Natural killer cell (primary cell): ENCODE measurements at regions not wholly inside any gene's neighbourhood (a gene's known extent, or its start where the extent isn't known, plus 50 kb on each side); places are given as distances from the start of the nearest gene placed in this dataset.

Source experiments
- ATAC-seq, 3 donors: fragments of 150-1000 bp in 2 of 3; fragments of 200-7000 bp in 1 of 3; cut with Tn5 transposase; 1 replicate in 1 of 3; 2 replicates in 2 of 3; pipeline ENCODE4 v1.10.0; 2021; ENCODE audit warnings: mild to moderate bottlenecking in 2 of 3, moderate library complexity in 2 of 3
- DNase-seq, 2 donors: peaks; one replicate each; pipeline versions ENCODE4 v3.0.0 to v3.0.0-alpha.2; 2013 to 2021; ENCODE audit warnings: mixed read lengths in 1 of 2
- H3K27ac ChIP-seq: one replicate; pipeline ENCODE4 v1.5.1; 2013; ENCODE audit warnings: mild to moderate bottlenecking, low read length
- H3K27me3 ChIP-seq: one replicate; pipeline ENCODE4 v1.6.1; 2013; ENCODE audit warnings: low read length; ENCODE audit not compliant: control insufficient read depth, insufficient read depth
- H3K36me3 ChIP-seq: one replicate; pipeline ENCODE4 v1.6.1; 2013; ENCODE audit warnings: low read length; ENCODE audit not compliant: control insufficient read depth, insufficient read depth
- H3K4me1 ChIP-seq: one replicate; pipeline ENCODE4 v1.6.1; 2013; ENCODE audit warnings: low read length; ENCODE audit not compliant: control insufficient read depth, insufficient read depth
- H3K4me3 ChIP-seq: one replicate; pipeline ENCODE4 v1.5.1; 2013; ENCODE audit warnings: low read length
- H3K9me3 ChIP-seq: one replicate; pipeline ENCODE4 v1.6.1; 2013; ENCODE audit warnings: low read length; ENCODE audit not compliant: control insufficient read depth, insufficient read depth
- H3K27ac Mint-ChIP-seq, 2 donors: one replicate each; pipeline ENCODE4 v1.8.0; 2022; ENCODE audit warnings: mild to moderate bottlenecking in 2 of 2, mixed read lengths in 2 of 2, moderate library complexity in 1 of 2
- H3K27me3 Mint-ChIP-seq, 2 donors: one replicate each; pipeline ENCODE4 v1.8.0; 2022; ENCODE audit warnings: low read depth in 2 of 2, mixed read lengths in 2 of 2
- H3K36me3 Mint-ChIP-seq: one replicate; pipeline ENCODE4 v1.8.0; 2022; ENCODE audit warnings: mixed read lengths
- H3K4me1 Mint-ChIP-seq, 2 donors: one replicate each; pipeline ENCODE4 v1.8.0; 2022; ENCODE audit warnings: mixed read lengths in 2 of 2
- H3K4me3 Mint-ChIP-seq: one replicate; pipeline ENCODE4 v1.8.0; 2022; ENCODE audit warnings: mild to moderate bottlenecking, moderate library complexity, mixed read lengths
- H3K9me3 Mint-ChIP-seq, 2 donors: one replicate each; pipeline ENCODE4 v1.8.0; 2022; ENCODE audit warnings: mixed read lengths in 2 of 2
- WGBS: methylation state at CpG from one replicate; pipeline ENCODE4 v1.1.7; 2013; ENCODE audit warnings: missing lambda C conversion rate; ENCODE audit not compliant: insufficient coverage; 5-methylcytosine and 5-hydroxymethylcytosine counted together
- intact Hi-C: fragments of 100-400 bp; cut with micrococcal nuclease; formaldehyde crosslinking; loops from one replicate; pipeline ENCODE4 v1.14.2; 2022
- TF ChIP-seq, protein P1 (sequence below): fragments of 200-600 bp; IDR thresholded peaks from one replicate; pipeline ENCODE4 v1.8.0; 2022; ENCODE audit warnings: antibody characterized with exemption

GRCh38 chr3:34312684-34313083 lies 514.3 kb downstream of the PDCD6IP start:
- H3K4me3 Mint-ChIP-seq: no peak overlapping the region
- no peak overlapping the region for H3K27ac ChIP-seq
- no peak overlapping the region for H3K4me3 ChIP-seq
- no peak overlapping the region for H3K27ac Mint-ChIP-seq
- intact Hi-C loops: no loop called here
- no peak for DNase-seq
- H3K27me3 Mint-ChIP-seq: no peaks in the 10 kb centered on the region
- no peaks in the 10 kb centered on the region for H3K9me3 ChIP-seq
- no peaks in the 10 kb centered on the region for H3K36me3 Mint-ChIP-seq
- H3K4me1 ChIP-seq: no peaks in the 10 kb centered on the region
- 71% methylated on average over 5 of the region's 5 CpGs for WGBS
- H3K27me3 ChIP-seq: no peaks in the 10 kb centered on the region
- no peak for ATAC-seq
- TF ChIP-seq, protein P1, sequence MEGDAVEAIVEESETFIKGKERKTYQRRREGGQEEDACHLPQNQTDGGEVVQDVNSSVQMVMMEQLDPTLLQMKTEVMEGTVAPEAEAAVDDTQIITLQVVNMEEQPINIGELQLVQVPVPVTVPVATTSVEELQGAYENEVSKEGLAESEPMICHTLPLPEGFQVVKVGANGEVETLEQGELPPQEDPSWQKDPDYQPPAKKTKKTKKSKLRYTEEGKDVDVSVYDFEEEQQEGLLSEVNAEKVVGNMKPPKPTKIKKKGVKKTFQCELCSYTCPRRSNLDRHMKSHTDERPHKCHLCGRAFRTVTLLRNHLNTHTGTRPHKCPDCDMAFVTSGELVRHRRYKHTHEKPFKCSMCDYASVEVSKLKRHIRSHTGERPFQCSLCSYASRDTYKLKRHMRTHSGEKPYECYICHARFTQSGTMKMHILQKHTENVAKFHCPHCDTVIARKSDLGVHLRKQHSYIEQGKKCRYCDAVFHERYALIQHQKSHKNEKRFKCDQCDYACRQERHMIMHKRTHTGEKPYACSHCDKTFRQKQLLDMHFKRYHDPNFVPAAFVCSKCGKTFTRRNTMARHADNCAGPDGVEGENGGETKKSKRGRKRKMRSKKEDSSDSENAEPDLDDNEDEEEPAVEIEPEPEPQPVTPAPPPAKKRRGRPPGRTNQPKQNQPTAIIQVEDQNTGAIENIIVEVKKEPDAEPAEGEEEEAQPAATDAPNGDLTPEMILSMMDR: no peak
- H3K4me1 Mint-ChIP-seq: no peaks in the 10 kb centered on the region
- no peaks in the 10 kb centered on the region for H3K36me3 ChIP-seq
- H3K9me3 Mint-ChIP-seq: peaks cover 0 to 3% of the 10 kb centered on the region in 2 donors

DNA sequence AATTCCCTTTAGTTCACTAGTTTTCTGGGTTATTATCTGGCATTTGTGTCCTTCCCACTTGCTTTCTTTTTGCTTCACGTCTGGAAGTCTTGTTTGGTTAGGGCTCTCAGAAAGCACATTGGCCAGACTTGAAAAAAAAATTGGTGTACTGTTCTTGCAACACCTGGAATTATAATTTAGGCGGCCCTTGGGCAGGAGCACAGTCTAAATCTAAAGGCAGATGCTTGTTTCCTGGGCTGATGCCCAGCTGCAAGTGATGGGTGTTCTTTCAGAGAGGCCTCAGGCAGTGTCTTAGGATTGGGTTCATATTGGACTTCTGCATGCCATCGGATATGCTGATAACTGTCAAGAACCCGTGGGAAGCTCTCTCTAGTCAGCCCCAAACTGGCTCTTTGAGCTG lies 521.5 kb downstream of the PDCD6IP start:
- no peaks in the 10 kb centered on the region for H3K4me1 ChIP-seq
- Mint-ChIP-seq H3K4me1 (peaks cover 0 to 5% of the 10 kb centered on the region in 2 donors), H3K4me3 (no peak overlapping the region), H3K27ac (no peak overlapping the region), H3K9me3 (peaks cover 0 to 10% of the 10 kb centered on the region in 2 donors), H3K27me3 (no peaks in the 10 kb centered on the region), H3K36me3 (no peaks in the 10 kb centered on the region)
- ATAC-seq (no peak), DNase-seq (no peak)
- H3K36me3 ChIP-seq: no peaks in the 10 kb centered on the region
- H3K9me3 ChIP-seq: no peaks in the 10 kb centered on the region
- no peak overlapping the region for H3K4me3 ChIP-seq
- intact Hi-C loops: no loop called here
- 80% methylated on average over 4 of the region's 4 CpGs for WGBS
- H3K27me3 ChIP-seq: no peaks in the 10 kb centered on the region
- H3K27ac ChIP-seq: no peak overlapping the region
- TF ChIP-seq, protein P1: no peak

DNA sequence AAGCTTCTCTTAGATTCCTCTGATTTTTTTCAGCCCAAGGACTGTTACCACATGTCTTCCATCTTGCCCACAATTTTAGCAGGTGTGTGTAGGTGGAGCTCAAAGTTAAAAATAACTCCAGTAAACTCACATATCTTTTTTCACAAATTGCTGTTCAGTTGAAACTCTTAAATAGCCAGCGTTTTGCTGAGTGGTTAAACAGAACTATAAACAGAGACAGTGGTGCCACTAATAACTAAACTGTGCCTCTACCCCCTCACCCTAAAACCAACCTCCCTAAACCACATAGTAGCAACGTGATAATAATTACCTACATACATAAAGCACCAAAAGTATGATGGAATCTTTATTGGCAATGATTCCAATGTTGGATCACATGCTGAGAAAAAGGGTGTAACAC lies 525.1 kb downstream of the PDCD6IP start:
- WGBS: 13% methylated on average over 2 of the region's 2 CpGs
- H3K4me1 Mint-ChIP-seq: peaks cover 0 to 5% of the 10 kb centered on the region in 2 donors
- ATAC-seq: no peak

GRCh38 chr3:34346656-34347055 lies 548.2 kb downstream of the PDCD6IP start:
- H3K4me3 ChIP-seq: no peak overlapping the region
- Mint-ChIP-seq H3K9me3 (no peaks in the 10 kb centered on the region), H3K4me1 (no peaks in the 10 kb centered on the region), H3K4me3 (no peak overlapping the region), H3K27me3 (no peaks in the 10 kb centered on the region), H3K27ac (no peak overlapping the region), H3K36me3 (no peaks in the 10 kb centered on the region)
- no peaks in the 10 kb centered on the region for H3K4me1 ChIP-seq
- no peak overlapping the region for H3K27ac ChIP-seq
- no peaks in the 10 kb centered on the region for H3K9me3 ChIP-seq
- ATAC-seq (no peak), DNase-seq (no peak)
- intact Hi-C loops: no loop called here
- no peaks in the 10 kb centered on the region for H3K36me3 ChIP-seq
- no peaks in the 10 kb centered on the region for H3K27me3 ChIP-seq
- TF ChIP-seq, protein P1: no peak
- WGBS: 94% methylated on average over 4 of the region's 4 CpGs

More for the DNA sequence above, 525.1 kb downstream of the PDCD6IP start:
- Mint-ChIP-seq H3K36me3 (no peaks in the 10 kb centered on the region), H3K27ac (no peak overlapping the region), H3K4me3 (no peak overlapping the region), H3K9me3 (peaks cover 0 to 2% of the 10 kb centered on the region in 2 donors), H3K27me3 (no peaks in the 10 kb centered on the region)
- TF ChIP-seq, protein P1: no peak
- H3K9me3 ChIP-seq: no peaks in the 10 kb centered on the region
- no peak overlapping the region for H3K4me3 ChIP-seq
- no peak overlapping the region for H3K27ac ChIP-seq
- no peak for DNase-seq
- no peaks in the 10 kb centered on the region for H3K27me3 ChIP-seq
- no peaks in the 10 kb centered on the region for H3K36me3 ChIP-seq
- intact Hi-C loops: no loop called here
- H3K4me1 ChIP-seq: no peaks in the 10 kb centered on the region
